Fibroblast of upper back skin (primary cell): ENCODE measurements at regions not wholly inside any gene's neighbourhood (a gene's known extent, or its start where the extent isn't known, plus 50 kb on each side); places are given as distances from the start of the nearest gene placed in this dataset.

ENCODE experiments used
- DNase-seq: peaks from one replicate; pipeline ENCODE4 v3.0.0-alpha.2; 2013

DNA sequence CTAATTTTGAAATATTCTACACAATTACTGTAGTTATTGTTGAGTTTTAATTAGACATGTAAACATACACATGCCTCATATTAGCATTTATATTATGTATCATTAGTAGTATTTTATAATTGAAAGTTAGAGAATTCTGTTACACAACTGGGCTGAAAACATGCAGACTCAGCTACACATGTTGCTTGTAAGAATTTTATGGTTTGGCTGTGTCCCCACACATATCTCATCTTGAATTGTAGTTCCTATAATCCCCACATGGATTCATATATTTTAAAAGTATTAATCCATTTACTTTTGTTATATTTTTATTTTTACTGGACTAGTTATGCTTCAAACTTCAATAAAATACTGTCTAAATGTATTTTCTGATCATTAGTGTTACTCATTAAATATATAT is 2075.3 kb upstream of the C9orf72 start:
- DNase-seq, result peak; percentile 47

DNA sequence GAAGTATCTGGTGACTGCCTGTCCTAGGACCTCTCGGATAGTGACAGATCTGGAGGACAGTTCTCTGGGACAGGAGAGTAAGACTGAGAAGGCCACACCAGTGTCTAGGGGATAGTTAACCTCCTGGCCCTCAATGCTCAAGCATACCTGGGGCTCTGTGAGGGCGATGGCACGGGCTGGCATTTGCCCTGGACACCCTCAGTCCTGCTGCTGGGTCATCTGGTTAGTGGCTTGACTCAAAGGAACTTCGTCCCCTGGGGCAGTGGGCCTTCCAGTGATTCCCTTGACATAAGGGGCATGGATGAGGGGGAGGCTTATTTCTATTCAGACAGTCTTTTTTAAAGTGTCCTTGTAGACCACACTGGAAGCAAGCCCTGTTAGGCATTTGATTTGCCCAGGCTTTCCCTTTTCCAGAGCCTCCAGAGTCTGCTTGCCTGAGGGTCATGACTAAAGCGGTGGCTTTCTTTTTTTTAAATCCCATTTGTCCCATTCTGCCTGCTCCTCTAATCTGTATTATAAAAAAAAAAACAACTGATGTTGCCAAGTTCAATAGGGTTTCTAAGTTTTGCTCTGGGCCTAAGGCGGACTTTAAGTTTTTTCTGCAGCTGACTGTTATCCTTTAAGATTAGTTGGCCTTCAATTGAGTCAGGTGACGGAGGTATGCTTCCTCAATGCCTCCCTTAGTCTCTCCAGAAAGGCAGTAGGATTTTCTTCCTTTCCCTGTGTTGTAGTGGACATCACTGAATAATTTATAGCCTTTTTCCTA is 2083.5 kb upstream of the C9orf72 start:
- DNase-seq, result no peak

DNA sequence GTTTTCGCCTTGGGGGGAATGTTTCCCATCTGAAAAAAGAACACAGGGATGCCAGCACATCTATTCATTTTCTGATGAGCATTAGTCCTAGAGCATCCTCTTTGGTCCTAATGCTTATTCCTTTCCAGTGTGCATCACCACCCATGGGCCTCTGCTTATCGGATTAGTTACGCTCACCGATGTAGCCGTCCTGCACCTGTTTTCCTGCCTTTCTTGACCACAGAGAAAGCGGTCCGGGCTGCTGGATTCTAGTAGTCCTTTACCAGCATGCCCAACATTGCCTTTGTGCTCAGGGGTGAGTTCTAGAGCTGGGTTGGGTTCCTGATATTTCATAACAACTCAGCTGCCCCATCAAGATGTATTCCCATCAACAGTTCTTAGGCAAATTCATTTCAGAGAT is 2084.5 kb upstream of the C9orf72 start:
- DNase-seq, result no peak

DNA sequence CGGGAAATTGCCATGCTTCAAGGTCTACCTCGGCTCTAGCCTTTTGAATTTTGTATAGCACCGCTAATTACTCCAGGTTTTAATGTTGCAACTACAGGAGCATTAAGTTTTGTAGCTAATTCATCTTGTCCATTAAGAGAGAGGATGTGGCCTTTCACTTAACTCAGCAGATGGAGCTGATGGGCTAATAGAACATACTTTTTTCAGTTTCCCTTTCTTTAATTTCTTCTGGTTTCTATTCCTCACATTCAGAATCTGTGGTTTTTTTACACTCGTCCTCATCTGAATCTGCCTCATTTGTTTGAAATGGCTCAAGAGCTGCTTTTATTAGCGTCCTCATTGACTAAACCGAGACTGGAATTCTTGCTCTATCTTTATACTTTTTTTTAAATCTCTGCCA is 2085.7 kb upstream of the C9orf72 start:
- DNase-seq, result no peak

GRCh38 chr9:29659736-29660135 is 2086.5 kb upstream of the C9orf72 start:
- no peak for DNase-seq

- peak; percentile 41 for DNase-seq
These were observed 2095.5 kb upstream of the C9orf72 start for GRCh38 chr9:29668732-29669131.

GRCh38 chr9:29669613-29670012 is 2096.3 kb upstream of the C9orf72 start:
- DNase-seq, result no peak

- DNase-seq, result peak; percentile 1
These were observed 2112.2 kb upstream of the C9orf72 start for GRCh38 chr9:29685531-29685930.

DNA sequence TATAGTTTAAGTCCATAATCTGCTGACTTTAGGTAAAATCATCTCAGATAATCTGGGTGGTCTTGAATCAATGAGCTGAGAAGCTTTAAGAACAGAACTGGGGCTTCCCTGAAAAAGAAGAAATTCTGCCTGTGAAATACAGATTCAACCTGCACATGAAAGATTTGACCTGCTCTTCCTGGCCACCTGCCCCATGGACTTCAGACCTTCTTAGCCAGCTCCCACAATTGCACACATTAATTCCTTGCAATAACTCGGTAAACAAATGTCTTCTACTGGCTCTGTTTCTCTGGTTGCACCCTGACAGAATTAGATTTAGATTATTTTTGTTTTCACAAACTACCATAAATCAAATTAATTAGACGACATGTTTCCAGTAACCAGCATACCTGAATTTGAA is 2117.9 kb upstream of the C9orf72 start:
- DNase-seq, result no peak

- DNase-seq, result peak; percentile 45
These were observed 2118.6 kb upstream of the C9orf72 start for GRCh38 chr9:29691758-29692407.

DNA sequence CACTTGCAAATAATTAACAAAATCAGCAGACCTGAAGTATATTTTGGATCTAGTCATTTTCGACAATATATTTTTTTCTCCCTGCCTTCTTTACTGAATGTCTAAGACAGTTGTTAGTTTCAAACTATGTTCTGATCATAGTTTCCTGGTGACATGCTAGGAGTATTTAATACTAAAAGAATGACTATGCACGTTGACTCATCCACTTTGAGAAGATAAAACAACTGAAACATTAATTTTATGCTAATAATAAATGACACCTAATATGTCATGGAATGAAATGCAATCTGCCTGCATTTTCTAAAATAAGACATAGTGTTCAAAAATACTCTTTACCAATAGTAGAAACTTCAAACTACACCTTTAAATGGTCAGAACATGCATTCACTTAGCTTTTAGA is 2123.7 kb upstream of the C9orf72 start:
- DNase-seq, result peak; percentile 67

- DNase-seq, result peak; percentile 50
These were observed 2128.3 kb upstream of the C9orf72 start for GRCh38 chr9:29701559-29701958.

- no peak for DNase-seq
These were observed 2128.7 kb upstream of the C9orf72 start for GRCh38 chr9:29701971-29702370.

DNA sequence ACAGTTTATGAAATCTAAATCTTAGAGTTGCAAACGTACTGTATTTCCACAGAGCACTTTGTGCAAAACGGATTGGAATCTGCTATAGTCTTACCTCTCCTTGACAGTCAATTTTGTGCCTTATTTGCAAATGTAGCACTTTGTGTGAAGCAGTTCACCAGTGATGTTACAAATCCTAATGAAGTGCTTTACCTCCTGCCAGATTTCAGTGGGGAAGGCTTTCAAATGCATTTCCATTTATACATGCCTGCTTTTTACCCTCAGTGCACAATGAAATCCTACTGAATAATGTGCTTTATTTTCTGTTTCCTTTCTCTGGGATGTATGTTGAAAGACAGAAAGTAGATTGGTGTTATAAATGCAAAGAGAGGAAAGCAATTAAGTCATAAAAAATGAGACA is 2141.6 kb upstream of the C9orf72 start:
- no peak for DNase-seq

DNA sequence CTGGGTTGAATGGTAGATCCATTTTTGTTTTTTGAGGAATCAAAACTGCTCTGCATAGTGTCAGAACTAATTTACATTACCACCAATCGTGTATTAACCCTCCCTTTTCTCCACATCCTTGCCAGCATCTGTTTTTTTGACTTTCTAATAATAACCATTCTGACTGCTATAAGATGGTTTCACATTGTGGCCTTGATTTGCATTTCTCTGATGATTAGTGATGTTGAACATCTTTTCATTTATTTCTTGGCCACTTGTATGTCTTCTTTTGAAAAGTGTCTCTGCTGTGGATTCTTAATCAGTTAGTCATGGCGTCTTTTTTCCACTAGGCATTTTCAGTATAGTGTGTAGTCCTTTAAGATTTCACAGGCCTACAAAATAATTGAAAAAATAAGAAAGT is 2144.3 kb upstream of the C9orf72 start:
- peak; percentile 31 for DNase-seq

DNA sequence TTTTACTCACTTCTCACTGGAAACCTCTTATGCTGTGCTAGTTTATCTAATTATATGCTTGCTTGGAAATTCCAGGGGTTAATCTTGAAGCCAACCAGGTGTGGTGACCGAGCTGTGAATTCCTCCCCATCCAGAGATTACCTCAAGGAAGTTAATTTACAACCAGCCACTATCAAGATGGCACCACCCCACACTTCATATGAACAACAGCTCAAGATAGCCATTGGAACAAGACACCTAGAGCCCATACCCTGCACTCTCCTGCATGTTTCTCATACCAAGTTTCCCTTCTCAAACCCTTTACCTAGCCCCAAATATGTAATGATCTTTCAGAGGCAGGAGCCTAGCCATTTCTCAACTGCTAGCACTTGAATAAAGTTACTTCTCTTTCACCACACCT is 2156.9 kb upstream of the C9orf72 start:
- no peak for DNase-seq

DNA sequence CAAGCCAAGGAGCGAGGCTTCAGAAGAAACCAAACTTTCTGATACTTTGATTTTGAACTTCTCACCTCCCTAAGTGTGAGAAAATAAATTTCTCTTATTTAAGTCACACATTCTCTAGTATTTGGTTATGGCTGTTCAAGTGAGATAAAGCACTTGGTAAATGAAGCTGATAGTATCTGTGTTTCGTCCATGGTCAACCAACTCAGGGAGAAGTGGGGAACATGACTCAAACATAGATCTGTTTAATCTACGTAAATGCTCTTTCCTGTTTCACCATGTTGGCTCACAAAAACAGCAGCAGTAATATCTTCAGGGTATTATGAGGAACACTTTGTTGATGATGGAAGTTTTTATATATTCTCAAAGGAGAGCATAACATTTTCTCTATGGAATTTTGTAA is 2167.2 kb upstream of the C9orf72 start:
- no peak for DNase-seq

- DNase-seq, result no peak
These were observed 2167.9 kb upstream of the C9orf72 start for GRCh38 chr9:29741169-29741568.

GRCh38 chr9:29750062-29750461 is 2176.8 kb upstream of the C9orf72 start:
- peak; percentile 90 for DNase-seq

GRCh38 chr9:29751226-29751625 is 2177.9 kb upstream of the C9orf72 start:
- peak; percentile 73 for DNase-seq

DNA sequence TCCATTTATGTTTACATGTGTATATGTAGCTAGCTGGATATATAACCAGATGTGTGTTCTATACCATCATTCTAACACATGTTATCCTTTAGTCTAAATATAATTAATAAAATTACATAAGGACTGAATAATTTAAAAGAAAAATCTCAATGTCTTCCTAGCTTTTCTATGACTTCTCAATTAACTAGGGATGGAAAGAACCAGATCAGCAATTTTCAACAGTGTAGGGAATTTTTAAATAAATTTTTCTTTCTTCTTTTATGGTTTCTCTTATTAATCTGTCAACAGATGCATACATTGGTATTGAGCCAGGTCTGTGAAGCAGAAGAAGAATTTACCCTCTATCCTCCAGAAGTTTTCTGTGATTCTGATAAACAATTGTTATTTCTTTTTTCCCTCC is 2180.4 kb upstream of the C9orf72 start:
- DNase-seq, result no peak

- no peak for DNase-seq
These were observed 2195.7 kb upstream of the C9orf72 start for GRCh38 chr9:29769019-29769418.

DNA sequence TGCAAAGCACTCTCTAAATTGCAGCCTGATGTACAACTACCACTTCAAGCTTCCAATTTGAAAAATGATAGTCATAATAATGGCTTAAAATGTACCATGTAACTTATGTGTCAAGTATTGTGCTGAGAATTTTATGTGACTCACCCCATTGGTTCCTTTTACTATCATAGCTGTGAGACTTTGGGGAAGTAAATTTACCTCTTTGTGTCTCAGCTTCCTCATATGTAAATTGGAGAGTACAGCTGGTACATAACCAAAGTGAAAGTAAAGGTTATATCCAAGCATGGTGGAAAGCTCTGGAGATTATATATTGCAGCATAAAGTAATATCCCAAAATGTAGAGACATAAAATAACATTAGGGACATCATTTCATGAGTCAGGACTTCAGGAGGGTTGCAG is 2200.4 kb upstream of the C9orf72 start:
- no peak for DNase-seq

DNA sequence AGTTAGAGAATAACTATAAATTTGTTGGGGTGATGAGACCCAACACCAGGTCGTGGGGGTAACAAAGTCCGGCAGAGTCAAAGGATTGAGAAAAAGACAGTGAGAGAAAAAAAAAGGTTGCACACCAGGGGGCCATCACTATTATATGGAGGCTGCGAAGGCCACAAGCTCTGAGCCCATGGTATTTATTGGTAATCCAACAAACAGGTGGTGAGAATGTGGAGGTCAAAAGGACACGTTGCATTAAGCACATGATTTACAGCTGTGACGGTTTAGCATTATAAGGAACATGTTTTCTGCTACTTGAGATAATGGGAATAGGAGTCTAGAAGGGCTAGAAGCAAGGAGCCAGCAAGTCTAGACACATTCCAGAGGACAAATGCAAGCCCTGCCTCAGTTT is 2202.2 kb upstream of the C9orf72 start:
- no peak for DNase-seq
